Germinal center (tissue), 1 donor: ENCODE measurements at regions not wholly inside any gene's neighbourhood (a gene's known extent, or its start where the extent isn't known, plus 50 kb on each side); places are given as distances from the start of the nearest gene placed in this dataset.

Source experiments
- DNase-seq: peaks from one replicate; pipeline ENCODE4 v3.0.0; 2012; ENCODE audit warnings: mixed read lengths, low spot score

DNA sequence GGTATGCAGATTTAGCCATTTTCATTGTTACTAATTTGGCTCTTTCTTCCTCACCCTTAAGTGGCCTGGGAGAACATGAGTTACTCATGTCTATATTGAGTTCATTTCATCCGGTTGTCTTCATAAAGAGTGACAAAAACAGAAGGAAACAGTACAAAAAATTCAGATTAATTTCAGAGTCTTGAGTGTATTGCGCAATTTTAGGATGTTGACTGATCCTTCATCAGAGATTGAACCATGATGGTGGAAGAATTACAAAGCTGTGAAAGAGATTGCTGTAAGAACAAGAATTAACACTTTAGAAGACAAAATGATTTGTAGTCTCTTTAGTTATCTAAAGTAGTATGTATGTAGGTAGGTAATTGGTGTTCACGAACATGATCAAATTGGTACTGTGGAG, 194.0 kb upstream of the PPP1R3A start:
- no peak for DNase-seq

DNA sequence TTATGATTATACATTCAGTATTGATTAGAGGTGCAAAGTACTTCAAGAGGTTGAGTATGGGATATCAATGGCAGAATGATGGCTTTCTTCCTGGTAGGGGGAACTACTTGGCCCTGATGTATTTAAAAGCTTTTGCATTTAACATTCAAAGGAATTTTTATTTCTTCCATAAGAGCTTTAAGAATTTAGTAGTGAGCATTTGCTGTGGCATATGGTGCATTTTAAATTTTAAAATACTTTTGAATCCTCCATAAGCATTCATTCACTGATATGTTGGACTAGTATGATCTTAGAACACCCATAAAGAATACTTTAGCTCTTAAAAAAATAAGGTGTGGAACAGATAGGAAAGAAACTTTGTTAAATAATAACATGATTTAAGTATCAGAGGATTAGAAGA, 191.9 kb upstream of the PPP1R3A start:
- no peak for DNase-seq

DNA sequence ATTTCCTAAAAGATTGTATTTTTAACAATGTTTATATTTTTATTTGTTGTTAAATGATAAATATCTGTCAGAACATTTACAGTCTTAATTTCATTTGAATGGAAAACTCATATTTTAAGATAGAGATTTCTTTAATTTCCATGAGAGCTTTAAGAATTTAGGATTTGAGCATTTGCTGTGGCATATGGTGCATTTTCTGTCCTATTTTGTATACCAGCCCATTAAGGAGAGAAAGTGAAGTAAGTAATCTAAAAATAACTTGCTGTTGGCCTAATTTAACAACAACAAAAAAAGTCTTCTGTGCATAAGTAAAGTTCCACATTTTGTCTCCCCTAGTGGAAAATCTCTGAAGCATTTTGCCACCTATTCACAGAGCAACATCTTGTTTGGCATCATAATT, 190.9 kb upstream of the PPP1R3A start:
- no peak for DNase-seq

DNA sequence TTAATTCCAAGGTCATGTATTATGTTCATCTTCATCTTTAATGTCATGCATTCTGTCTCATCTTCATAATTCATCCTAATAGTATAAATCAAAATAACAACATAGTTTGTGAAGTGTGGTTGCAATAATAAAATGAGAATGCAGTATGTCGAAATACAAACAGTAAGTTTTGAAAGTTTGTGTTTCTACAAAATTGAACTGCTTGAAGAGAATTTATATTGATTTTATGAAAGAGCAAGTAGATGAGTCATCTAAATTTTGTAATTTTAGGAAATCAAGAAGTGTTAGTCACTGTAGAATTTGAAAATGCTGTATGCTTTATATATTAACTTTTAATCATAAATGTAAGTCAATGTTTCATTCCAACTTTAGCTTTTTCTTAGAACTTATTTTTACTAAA, 190.5 kb upstream of the PPP1R3A start:
- no peak for DNase-seq

DNA sequence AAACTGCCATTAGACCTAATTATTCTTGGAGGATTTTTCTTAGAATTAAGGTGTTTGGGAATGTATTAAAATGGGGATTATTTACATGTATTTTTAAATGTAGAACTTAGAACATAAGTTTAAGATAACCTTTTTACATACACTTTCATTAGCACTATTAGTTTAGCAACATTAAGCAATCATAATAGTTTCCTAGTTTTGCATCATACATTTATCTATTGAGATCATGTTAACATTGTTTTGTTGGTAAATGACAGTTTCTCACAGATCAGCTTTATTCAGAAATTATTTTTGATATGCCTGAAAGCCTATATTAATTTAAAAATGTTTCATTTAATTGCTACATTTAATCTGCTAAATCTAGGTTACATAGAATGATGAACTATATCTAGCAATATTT, 189.7 kb upstream of the PPP1R3A start:
- no peak for DNase-seq

DNA sequence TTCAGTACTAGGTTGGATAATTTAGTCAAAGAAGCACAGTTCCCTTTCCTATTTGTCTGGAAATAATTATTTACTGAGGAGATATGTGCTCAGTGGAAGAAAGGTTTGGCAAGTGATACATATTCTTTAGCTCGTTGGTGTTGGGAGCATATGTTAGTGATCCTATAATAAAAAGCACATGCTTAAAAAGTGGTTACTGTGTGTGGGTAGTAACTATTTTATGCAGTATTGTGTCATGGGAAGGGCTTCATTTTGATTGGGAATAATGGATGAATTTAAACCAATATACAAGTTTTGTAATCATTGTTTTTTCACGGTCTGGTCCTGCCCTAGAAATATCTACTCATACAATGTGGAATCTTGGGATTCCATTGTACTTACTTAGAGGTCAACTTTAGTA, 188.7 kb upstream of the PPP1R3A start:
- no peak for DNase-seq

DNA sequence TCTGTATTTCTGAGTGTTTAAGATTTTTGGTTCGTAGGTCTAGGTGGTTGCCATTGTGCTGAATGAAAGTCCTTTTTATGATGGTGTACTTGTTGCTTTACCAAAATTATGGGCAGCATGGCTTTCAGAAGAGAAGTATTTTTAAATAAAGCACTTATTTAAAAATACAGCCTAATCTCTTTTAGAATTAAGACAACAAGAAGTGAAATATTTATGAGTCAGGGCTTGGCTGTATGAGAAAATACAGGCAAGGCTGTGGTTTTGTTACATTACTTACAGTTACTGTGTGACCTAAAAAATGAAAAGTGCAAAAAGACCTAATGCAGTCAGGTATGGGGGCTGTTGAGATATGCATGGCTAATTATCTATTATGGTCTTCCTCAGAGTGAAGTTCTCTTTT, 185.2 kb upstream of the PPP1R3A start:
- no peak for DNase-seq

DNA sequence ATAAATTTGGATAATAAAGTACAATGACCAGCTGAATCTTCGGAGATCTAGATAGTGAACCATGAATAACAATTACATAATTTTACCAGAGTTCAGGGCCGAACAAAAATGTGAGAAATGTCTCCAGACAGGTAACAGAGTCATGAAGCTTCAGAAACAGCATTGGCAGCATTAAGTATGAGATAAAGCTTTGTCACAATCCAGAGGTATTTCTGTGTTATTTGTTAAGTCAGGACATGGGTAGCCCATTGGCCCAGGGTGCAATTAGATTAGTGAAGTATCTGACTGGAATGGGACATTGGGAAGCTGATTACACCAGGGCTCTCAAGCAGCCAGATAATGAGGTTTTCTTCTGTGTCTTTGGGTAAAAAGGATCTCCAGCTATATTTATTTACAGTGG, 184.2 kb upstream of the PPP1R3A start:
- DNase-seq, result no peak

DNA sequence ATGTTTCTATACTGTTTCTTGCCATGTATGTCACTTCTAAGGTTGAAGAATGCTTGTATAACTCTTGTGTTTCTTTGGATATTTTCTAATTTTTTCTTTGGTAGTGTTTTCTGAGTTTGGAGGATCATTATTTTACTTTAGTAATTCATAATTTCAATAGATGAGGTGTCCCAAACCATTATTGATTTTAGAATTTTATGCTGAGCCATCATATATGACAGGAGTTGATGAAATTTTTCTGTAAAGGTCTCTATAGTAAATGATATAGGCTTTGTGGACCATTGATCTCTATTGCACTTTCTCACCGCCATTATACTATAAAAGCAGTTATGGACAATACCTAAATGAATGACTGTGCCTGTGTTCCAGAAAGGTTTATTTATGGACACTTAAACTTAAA, 183.3 kb upstream of the PPP1R3A start:
- DNase-seq, result no peak

DNA sequence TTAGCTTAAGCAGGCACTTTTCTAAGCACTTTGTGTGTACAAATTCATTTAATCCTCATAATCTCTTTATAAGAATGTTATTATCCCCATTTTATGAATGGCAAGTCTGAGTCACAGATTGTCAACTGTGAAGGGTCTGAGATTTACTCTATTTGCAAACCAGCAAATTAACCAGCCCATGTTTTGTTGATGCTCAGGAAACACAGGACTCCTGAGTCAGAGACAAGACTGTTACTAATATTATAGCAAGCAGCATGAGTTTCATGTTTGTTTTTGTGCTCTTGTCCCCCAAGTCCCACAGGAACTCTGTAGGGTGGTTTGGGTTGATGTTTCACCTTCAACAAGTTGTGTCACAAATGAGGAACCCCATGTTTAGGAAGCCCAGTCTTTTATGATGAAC, 182.0 kb upstream of the PPP1R3A start:
- no peak for DNase-seq

DNA sequence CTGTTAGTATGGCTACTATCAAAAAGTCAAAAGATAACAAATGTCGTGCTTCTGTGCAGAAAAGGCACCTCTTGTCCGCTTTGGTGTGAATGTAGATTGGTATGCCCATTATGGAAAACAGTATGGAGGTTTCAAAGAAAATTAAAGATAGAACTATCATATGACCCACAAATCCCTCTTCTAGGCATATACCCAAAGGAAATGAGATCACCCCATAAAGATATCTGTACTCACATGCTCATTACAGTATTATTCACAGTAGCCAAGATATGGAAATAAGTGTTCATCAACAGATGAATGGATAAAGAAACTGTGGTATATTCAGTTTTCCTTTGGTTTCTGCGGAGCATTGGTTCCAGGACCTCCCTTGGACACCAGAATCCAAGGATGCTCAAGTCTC, 180.5 kb upstream of the PPP1R3A start:
- DNase-seq, result no peak

DNA sequence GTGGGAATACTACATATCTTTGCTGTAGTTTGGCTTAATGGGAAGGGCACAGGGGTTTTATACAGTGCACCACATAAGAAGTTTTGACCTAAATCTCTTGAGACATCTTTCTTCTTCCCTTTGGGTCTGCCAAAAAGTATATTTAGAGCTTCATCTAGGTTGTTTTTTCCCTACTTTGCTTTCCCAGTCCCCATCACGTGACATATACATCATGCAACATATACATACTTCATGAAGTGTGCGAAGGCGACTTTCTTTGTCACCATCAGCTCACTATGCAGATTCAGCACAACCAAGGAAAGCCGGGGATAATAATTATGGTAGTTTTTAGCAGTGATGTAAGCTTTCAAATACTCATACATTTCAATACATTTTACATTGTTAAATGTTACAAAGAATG, 177.1 kb upstream of the PPP1R3A start:
- no peak for DNase-seq

DNA sequence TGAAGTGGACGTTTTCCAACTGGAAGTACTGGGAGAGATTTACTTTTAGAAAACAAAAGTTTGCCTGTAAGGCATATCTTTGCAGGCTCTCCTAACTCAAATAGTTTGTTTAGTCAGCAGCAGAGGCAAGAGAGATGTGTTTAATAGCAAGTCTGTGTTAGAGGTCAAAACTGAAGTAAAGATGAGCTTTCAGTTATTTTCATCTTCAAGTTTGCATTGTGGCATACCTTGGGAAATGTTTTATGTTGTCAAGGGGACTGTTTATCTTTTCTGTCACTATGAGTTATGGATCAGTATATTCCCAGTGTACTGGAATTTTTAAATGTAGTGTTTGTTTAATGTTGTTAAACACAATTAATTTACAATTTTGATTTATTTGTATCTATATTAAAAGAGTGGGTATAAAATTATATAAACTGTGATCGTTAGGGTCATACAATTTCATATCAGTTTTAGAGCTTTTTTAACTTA, 169.7 kb upstream of the PPP1R3A start:
- no peak for DNase-seq

DNA sequence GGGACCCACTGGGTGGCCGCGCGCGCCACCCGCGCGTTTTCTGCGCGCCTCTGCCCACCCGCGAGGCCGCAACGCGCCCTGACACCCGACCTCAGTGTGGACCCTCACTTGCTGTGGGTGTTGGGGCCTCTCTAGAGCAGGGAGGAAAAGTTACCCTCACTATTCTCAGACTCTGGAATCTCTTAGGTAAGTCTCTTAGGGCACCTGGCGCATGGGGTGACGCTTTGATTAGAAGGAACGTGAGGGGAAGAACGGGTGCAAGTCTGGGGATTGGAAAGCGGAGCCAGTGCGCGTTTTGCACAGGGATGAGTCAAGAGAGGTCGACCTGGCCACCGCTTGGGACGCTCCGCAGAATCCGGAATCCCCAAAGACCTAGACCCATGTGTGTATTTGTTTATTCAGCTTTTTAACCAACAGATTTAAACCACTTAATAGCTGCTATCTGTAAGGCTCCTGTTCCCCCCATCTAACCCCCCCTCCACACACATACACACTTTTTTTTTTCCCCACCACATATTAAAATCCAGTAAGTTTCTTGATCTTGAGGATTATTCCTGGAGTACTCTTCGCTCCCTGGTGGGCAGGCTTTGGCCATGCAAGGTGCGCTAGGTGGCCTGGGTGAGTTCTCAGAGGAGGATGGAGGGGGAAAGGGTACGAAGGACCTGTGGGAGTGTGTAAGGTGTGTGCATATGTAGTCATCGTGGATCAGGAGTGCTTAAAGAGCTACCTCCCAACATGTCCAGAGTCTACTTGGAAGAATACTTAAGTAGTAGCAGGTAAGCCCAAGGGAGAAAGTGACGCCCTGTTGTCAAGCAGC, 169.1 kb upstream of the PPP1R3A start:
- no peak for DNase-seq

DNA sequence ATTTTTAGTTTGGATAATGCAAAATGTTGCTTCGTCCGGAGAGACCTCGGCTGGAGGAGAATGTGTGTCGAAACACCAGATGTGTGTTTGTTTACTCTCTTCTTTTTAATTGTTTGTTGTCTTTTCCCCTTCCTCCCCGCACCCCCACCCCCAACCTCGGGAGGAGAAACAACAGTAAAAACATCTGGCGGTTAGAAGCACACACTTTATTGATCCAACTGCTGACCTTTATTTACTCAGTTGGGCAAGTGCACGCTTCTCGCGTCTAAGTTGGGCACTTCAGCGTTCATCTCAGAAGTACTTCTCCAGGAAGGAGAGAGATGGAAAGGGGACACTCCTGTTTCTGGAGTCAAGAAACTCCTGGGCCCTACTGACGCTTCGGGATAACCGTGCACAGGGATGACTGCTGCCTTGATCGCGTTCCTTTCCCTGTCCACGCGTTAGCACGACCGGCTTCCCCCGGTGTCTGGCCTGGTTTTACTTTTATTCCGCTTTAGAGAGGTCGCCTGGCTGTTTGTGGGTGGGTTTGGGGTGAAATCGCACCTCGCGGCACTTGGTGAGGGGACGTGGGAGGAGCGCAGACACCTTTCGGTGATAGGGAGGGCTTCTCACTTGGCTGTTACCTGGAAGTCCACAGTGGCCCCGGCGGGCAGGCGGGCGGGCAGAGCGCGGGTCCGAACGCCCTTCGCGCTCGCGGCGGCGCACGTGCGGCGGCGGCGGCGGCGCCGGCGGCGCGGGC, 168.3 kb upstream of the PPP1R3A start:
- DNase-seq, result no peak

DNA sequence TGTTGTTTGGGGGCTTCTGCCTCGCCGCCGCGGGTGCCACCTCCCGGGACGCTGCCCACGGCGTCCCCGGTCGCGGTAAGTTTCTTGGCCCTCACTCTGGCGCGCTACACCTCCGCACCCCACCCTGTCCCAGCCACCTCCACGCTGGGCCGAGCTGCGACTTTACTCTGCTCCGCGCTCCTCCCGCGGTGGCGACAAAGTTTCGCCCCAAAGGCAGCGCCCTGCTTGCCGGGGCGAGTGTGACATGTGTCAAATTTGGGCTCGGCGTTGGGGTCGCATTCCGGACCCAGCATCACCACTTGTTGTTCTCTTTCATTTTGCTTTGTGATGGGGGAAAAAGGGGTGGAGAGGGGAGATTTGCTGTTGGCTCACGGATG, 167.7 kb upstream of the PPP1R3A start:
- DNase-seq, result peak; percentile 22

DNA sequence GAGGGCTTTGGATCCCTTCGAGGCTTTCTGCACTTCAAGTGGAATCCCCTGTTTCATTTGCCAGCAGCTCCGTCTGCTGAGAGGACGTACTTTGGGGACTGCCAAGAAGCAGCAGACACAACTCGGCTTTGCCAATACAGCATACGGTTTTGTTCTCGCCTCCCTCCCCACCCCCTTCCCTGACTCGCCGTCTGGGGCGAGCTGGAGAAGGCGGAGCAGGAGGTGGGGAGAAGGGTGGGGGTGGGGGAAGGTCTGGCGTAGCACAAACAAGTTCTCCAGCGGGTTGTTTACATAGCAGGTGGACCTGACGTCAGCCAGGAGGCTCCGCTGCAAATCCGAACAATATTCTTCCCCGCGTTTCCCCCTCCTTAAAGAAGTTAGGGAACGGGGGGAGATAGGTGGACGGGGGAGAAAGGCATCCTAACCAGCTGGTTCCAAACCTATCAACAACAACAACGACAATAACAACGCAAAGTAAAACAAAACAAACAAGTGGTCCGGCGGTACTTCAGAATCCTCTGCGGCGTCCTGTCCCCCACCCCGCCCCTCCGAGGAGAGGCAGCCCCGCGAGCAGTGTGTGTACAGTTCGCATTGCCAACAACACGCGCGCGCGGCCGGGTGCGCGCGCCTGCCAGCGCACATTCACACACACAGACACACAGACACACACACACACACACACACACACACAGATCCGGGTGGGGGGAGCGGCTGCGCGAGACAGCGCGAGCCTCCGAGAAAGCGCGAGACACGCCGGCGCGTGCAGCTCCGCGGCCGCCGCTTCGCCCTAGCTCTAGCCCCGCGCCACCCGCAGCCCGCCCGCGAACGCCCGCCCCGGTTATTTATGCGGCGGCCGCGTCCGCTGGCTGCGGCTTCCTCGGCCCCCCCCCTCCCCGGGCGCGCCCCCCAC, 167.0 kb upstream of the PPP1R3A start:
- peak; percentile 44 for DNase-seq

DNA sequence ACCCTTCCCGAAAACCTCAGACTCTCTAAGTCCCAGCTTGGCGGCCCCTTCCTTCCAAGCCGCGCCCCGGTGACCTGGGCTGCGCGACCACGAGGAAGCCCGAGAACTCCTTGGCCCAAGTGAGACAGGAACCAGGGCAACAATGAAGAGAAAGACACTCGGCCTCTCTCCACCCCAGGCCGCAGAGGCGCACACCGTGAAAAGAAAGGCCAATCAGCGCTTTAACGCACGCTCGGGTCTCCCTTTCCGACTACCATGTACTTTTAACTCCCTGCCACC, 166.4 kb upstream of the PPP1R3A start:
- no peak for DNase-seq

DNA sequence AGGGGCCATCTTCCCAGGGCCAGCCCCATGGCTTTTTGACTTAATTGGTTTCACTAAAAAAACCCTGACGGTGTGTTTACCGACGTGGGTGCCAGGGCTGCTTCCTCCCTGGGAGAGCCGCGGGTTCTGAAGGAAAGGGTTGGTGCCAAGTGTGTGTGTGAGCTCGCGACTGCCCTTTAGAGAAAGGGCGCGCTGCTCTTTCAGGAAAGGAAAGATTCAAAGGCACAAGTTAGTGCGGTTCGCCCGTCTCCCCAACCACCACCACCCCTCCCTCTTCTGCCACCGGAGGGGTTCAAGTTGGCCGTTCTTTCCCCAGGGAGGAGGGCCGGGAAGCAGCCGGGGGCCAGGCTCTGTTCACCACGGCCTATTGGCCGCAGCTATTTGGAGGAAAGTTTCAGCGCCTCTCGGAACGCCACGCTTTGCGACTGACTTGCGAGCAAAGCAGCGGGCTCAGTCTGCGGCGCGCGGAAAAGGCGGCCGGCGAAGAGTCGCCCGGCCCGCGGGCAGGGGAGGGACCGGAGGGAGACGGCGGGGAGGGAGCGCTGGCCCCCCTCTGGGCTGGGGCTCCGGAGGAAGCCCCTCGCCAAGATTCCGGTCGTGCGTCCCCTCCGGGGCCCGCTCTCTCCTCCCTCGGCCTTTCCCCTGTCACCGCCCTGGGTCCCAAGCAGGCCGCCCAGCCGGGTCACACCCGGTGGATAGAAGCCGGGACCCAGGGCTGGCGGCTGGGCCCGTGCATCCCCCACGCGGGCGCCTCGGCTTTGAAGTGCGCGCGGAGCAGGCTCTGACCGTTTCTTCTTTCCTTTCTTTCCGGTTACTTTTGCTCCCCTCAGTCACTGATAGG, 165.9 kb upstream of the PPP1R3A start:
- DNase-seq, result peak; percentile 13

DNA sequence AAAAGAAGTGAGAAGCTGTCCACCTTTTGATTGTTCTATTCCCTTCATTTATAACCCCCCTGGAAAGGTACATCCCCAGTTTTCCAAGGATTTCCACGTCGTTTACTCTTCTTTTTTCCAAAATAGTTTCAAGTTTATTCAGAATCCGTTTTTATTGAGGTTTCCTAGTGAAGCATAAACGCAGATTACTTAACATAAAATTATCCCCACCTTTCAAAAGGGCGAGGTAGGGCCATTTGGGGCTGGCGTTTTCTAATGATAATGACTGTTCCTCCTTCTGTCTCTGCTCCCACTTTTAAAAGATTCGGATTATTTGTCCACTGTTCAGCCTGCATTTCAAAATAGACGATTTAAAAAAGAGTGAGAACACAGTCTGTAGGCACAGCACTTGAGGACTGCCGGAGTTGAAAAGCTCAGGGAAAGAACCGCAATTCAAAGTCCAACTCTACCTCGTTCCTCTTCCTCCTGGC, 165.2 kb upstream of the PPP1R3A start:
- DNase-seq, result no peak

DNA sequence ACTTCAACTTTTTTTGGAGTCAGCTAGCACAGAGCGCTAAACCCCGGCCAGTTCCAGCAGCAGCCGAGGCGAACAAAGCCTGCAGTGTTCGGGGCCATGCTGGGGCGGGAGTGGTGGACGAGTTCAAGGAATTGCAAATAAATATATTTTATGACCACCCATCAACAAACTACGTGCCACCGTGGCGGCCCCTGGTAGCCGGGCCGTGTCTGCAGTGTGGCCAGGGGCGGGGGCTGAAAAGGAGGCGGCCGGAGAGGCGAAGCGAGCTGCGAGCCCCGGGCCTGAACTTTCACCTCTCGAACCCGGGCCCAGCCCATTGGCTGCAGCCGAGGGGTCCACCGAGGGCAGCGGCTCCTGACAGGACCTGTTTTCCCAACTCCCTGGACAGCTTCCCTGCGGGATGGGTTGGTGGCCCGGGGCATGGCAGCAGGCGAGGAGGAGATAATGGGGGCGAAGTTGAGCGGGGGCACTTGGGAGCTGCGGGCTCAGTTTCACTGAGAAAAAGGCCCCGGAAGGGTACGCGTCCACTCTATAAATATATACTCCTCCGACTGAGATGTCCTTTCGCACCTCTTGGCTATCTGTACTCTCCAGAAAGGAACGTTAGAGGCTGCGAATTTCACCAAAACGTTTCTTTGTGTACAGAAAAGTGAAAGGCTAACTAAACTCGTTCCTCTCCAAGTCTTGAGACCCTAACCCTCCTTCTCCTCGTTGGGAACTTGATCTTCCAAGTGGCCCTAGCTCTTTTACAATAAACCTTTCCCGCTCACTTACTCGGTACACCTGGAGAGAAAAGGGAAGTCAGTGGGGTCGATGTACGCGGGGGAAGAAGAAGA, 164.6 kb upstream of the PPP1R3A start:
- peak; percentile 7 for DNase-seq
